Stimulated activated naive CD8-positive, alpha-beta T cell treated with anti-CD3 and anti-CD28 coated beads, Interleukin-15, Interleukin-2, amounts not matched to agents 100 ng/mL and 50 ng/mL, for 24 hours (primary cell): ENCODE measurements at regions not wholly inside any gene's neighbourhood (a gene's known extent, or its start where the extent isn't known, plus 50 kb on each side); places are given as distances from the start of the nearest gene placed in this dataset.

Source experiments
- H3K27ac Mint-ChIP-seq: one replicate; pipeline ENCODE4 v1.8.0; 2021; ENCODE audit warnings: mild to moderate bottlenecking, mixed read lengths
- H3K27me3 Mint-ChIP-seq: one replicate; pipeline ENCODE4 v1.8.0; 2021; ENCODE audit warnings: mixed read lengths
- H3K36me3 Mint-ChIP-seq: one replicate; pipeline ENCODE4 v1.8.0; 2021; ENCODE audit warnings: low read depth, mixed read lengths
- H3K4me1 Mint-ChIP-seq: one replicate; pipeline ENCODE4 v1.8.0; 2021; ENCODE audit warnings: low read depth, mixed read lengths
- H3K4me3 Mint-ChIP-seq: one replicate; pipeline ENCODE4 v1.8.0; 2021; ENCODE audit warnings: mild to moderate bottlenecking, mixed read lengths
- H3K9me3 Mint-ChIP-seq: one replicate; pipeline ENCODE4 v1.8.0; 2021; ENCODE audit warnings: mixed read lengths

GRCh38 chr1:193569096-193569982 lies 382.9 kb upstream of the B3GALT2 start:
- Mint-ChIP-seq H3K9me3 (peaks cover 10% of the 10 kb centered on the region), H3K4me1 (peaks cover 39% of the 10 kb centered on the region), H3K4me3 (peak overlapping the region; percentile 40), H3K27me3 (no peaks in the 10 kb centered on the region), H3K36me3 (peaks cover 43% of the 10 kb centered on the region), H3K27ac (peak overlapping the region; percentile 91)

DNA sequence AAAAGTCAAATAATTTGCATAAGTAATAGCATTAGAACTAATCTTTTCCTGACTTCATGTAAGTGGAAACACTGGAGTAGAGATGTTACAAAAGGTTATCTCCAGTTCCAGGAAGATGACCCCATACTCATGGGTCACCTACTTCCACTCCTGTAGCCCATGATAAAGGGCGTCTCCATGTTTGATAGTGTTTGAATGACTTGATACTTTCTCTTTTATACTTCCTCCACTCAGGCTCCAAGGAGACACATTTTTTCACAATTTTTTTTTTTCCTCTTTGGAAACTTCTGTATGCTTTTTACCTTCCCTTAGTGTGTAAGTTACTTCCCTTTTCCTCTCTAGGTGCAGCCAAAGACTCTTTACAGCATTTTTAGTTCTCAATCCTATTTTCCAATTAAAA lies 382.1 kb upstream of the B3GALT2 start:
- Mint-ChIP-seq H3K4me1 (peaks cover 39% of the 10 kb centered on the region), H3K9me3 (peaks cover 10% of the 10 kb centered on the region), H3K36me3 (peaks cover 40% of the 10 kb centered on the region), H3K27ac (peak overlapping the region; percentile 91), H3K4me3 (peak overlapping the region; percentile 40), H3K27me3 (no peaks in the 10 kb centered on the region)

DNA sequence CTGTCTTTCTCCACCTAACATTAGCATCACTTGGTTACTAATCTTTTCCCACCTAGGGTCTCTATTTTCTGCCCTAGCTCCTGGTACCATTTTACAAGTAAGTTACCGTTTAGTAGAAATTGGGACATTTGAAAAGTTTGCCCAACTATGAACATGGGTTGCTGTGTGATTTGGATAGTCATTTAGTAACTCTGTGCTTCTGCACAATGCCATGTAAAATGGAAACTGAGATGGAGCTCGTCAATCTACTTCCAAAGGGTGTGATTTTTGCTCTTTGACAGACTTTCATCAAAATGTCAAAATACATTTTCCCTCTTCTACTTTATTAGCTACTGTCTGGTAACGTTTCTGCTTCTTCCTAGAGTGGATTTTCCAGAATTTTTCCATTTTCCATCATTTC lies 381.5 kb upstream of the B3GALT2 start:
- Mint-ChIP-seq H3K27me3 (no peaks in the 10 kb centered on the region), H3K27ac (peak overlapping the region; percentile 91), H3K36me3 (peaks cover 35% of the 10 kb centered on the region), H3K4me3 (peak overlapping the region; percentile 39), H3K9me3 (peaks cover 10% of the 10 kb centered on the region), H3K4me1 (peaks cover 39% of the 10 kb centered on the region)

DNA sequence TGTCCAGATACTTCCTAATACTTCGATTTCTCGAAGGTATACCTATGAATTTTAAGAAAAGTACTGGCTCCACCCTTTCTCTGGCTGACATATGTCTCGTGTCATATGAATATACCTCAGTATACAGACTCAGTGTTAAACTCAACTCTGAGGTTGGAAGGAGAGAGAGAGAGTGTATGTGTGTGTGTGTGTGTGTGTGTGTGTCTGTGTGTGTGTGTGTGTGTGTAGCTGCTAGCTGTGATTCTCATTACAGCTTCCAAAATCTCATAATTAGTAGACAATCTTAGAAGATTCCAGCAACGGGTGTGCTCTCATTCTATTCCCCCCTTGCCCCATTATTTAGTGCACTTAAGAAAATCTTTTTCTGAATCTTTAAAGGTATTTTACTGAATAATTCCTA lies 380.3 kb upstream of the B3GALT2 start:
- peaks cover 26% of the 10 kb centered on the region for H3K36me3 Mint-ChIP-seq
- H3K4me3 Mint-ChIP-seq, result no peak overlapping the region
- peaks cover 39% of the 10 kb centered on the region for H3K4me1 Mint-ChIP-seq
- no peaks in the 10 kb centered on the region for H3K27me3 Mint-ChIP-seq
- H3K27ac Mint-ChIP-seq, result no peak overlapping the region
- peaks cover 5% of the 10 kb centered on the region for H3K9me3 Mint-ChIP-seq

DNA sequence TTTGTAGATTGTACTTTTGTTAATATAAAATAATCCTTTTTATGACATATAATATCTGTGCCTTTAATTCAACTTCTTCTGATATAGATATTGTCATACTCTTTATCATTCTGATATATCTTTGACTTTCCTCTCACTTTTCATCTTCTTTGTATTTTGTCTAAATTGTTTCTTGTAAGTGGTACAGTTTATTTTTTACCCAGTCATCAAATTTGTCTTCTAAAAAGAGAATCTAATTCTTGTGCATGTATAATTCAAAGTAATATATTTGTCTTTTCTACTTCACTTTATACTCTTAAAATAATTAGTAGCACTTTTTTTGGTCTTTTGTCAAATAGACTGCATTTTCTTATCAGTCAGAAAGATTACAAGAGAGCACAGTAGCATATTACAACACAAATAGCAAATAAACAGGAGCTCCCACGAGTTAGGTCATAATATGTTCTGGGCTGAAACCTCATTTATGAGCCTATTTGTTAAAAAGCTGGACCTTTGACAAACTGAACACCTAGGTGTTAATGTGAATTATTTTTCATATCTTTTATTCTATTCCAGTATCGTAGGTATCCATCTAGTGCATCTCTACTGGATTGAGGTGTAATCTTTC lies 379.7 kb upstream of the B3GALT2 start:
- no peaks in the 10 kb centered on the region for H3K27me3 Mint-ChIP-seq
- H3K9me3 Mint-ChIP-seq, result no peaks in the 10 kb centered on the region
- peaks cover 33% of the 10 kb centered on the region for H3K4me1 Mint-ChIP-seq
- no peak overlapping the region for H3K4me3 Mint-ChIP-seq
- no peak overlapping the region for H3K27ac Mint-ChIP-seq
- peaks cover 21% of the 10 kb centered on the region for H3K36me3 Mint-ChIP-seq

- Mint-ChIP-seq H3K27ac (no peak overlapping the region), H3K4me1 (peaks cover 32% of the 10 kb centered on the region), H3K4me3 (no peak overlapping the region), H3K27me3 (no peaks in the 10 kb centered on the region), H3K36me3 (no peaks in the 10 kb centered on the region), H3K9me3 (no peaks in the 10 kb centered on the region)
These were observed 375.7 kb upstream of the B3GALT2 start for GRCh38 chr1:193562121-193562520.

DNA sequence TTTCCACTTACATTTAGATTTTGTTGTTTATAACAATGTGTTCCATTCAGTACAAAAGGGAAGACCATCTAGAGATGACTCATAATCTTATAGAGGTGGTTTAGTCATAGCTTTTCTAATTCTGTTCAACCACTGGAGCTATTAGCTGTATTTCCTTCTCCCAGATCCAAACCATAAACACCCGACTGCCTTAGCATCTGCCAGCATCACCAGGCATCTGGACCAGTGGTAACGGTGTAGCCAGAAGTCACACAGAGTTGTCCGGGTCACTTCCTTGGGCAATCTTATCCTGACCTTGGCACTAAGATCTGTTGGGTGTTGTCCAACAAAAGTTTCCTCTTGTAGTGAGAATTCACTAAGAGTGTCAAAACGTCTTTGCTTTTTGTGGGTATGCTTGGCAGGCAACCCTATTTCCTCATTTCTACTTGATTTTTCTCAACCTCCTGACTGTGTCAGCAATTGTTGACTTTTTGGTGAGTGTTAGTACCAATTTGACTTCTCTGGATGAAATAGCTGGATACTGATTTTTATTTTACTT lies 372.1 kb upstream of the B3GALT2 start:
- H3K4me1 Mint-ChIP-seq, result peaks cover 34% of the 10 kb centered on the region
- H3K36me3 Mint-ChIP-seq, result peaks cover 7% of the 10 kb centered on the region
- peaks cover 5% of the 10 kb centered on the region for H3K9me3 Mint-ChIP-seq
- H3K27ac Mint-ChIP-seq, result peak overlapping the region; percentile 87
- H3K4me3 Mint-ChIP-seq, result peak overlapping the region; percentile 53
- no peaks in the 10 kb centered on the region for H3K27me3 Mint-ChIP-seq

DNA sequence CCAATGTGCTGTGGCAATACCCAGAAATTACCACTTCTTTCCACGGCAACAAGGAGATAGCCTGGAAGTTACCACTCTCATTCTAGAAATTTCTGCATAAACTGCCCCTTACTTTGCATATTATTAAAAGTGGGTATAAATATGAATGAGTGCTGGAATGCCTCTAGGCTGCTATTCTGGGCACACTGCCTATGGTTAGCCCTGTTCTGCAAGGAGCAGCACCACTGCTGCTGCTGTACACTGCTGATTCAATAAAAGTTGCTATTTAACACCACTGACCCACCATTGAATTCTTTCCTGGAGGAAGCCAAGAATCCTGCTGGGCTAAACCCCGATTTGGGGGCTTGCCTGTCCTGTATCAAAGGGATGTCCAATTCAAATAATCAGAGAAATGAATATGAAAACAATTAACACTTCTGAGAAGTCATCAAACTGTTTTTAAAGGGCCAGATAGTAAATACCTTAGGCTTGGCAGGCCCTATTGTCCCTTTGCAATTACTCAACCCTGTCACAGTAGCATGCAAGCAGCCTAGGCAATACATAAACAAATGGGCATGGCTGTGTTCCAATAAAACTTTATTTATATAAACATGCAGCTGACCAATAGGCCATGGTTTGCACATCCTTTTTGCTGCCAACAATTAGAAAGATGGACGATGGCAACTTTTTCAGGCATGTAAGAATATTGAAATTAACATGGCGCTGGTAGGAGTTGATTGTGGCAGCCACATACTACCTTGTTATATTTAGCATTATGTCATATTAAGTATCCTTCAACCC lies 369.4 kb upstream of the B3GALT2 start:
- peaks cover 7% of the 10 kb centered on the region for H3K36me3 Mint-ChIP-seq
- H3K4me1 Mint-ChIP-seq, result peaks cover 34% of the 10 kb centered on the region
- no peaks in the 10 kb centered on the region for H3K27me3 Mint-ChIP-seq
- no peak overlapping the region for H3K4me3 Mint-ChIP-seq
- H3K27ac Mint-ChIP-seq, result no peak overlapping the region
- H3K9me3 Mint-ChIP-seq, result peaks cover 5% of the 10 kb centered on the region

GRCh38 chr1:193553564-193553963 lies 367.2 kb upstream of the B3GALT2 start:
- peaks cover 5% of the 10 kb centered on the region for H3K9me3 Mint-ChIP-seq
- peaks cover 18% of the 10 kb centered on the region for H3K4me1 Mint-ChIP-seq
- H3K36me3 Mint-ChIP-seq, result peaks cover 7% of the 10 kb centered on the region
- H3K4me3 Mint-ChIP-seq, result no peak overlapping the region
- no peaks in the 10 kb centered on the region for H3K27me3 Mint-ChIP-seq
- H3K27ac Mint-ChIP-seq, result no peak overlapping the region

DNA sequence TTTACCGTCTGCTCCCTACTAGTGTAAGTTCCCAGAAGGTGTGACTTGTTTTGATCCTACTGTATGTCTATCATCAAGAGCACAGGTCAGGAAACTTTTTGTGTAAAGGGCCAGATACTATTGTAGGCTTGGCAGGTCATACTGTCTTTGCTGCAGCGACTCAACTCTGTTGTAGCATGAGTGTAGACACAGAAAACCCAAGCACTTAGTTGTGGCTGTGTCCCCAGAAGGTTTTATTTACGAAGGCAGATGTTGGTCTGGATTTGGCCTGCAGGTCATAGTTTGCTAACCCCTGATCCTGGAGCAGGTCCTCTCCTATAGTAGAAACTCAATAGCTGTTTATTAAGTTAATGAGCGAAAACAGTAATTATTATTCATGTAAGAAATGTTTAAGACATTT lies 365.9 kb upstream of the B3GALT2 start:
- no peaks in the 10 kb centered on the region for H3K27me3 Mint-ChIP-seq
- H3K4me3 Mint-ChIP-seq, result no peak overlapping the region
- peaks cover 7% of the 10 kb centered on the region for H3K36me3 Mint-ChIP-seq
- no peak overlapping the region for H3K27ac Mint-ChIP-seq
- H3K4me1 Mint-ChIP-seq, result peaks cover 7% of the 10 kb centered on the region
- peaks cover 5% of the 10 kb centered on the region for H3K9me3 Mint-ChIP-seq

GRCh38 chr1:193549081-193549480 lies 362.7 kb upstream of the B3GALT2 start:
- Mint-ChIP-seq H3K36me3 (no peaks in the 10 kb centered on the region), H3K9me3 (no peaks in the 10 kb centered on the region), H3K27ac (no peak overlapping the region), H3K27me3 (no peaks in the 10 kb centered on the region), H3K4me1 (peaks cover 3% of the 10 kb centered on the region), H3K4me3 (no peak overlapping the region)

DNA sequence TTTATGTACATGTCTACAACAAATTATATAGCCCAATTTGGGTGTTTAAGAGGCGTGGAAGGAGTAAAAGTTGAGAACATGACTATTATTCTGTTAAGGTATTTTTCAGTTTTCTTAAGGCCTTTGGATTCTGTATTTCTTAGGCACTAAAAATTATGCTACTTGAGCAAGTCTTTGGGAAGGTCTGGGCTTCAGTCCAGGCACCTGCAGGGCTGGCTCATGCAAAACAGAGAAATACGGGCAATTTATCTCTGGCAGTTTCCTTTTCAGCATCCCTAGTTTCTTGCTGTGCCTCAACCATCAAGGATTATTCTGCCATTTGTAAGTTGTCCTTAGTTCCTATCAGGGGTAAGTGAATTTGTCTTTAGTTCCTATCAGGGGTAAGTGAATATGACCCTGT lies 358.8 kb upstream of the B3GALT2 start:
- peaks cover 25% of the 10 kb centered on the region for H3K4me1 Mint-ChIP-seq
- H3K27ac Mint-ChIP-seq, result no peak overlapping the region
- no peak overlapping the region for H3K4me3 Mint-ChIP-seq
- H3K27me3 Mint-ChIP-seq, result no peaks in the 10 kb centered on the region
- H3K9me3 Mint-ChIP-seq, result peaks cover 4% of the 10 kb centered on the region
- peaks cover 4% of the 10 kb centered on the region for H3K36me3 Mint-ChIP-seq

DNA sequence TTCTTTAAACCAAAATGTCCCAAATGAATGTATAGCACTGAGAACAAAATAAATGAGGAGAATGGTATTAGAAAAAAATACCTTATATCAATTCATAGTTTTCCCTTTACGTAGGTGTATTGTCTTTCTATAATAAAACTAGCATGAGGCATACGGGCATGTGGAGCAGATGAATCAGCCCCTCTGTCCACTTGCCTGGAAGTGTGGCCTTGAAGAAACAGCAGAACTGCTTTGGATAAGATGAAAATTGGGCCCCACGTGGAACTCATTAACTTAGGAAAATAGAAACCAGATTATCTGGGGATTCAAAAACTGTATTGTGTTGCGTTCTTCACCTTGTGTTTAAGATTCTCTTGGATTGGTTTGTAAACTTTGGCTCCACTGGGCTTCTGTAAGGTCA lies 356.8 kb upstream of the B3GALT2 start:
- H3K4me1 Mint-ChIP-seq, result peaks cover 41% of the 10 kb centered on the region
- H3K27me3 Mint-ChIP-seq, result no peaks in the 10 kb centered on the region
- H3K36me3 Mint-ChIP-seq, result peaks cover 4% of the 10 kb centered on the region
- no peak overlapping the region for H3K27ac Mint-ChIP-seq
- H3K9me3 Mint-ChIP-seq, result peaks cover 7% of the 10 kb centered on the region
- no peak overlapping the region for H3K4me3 Mint-ChIP-seq

DNA sequence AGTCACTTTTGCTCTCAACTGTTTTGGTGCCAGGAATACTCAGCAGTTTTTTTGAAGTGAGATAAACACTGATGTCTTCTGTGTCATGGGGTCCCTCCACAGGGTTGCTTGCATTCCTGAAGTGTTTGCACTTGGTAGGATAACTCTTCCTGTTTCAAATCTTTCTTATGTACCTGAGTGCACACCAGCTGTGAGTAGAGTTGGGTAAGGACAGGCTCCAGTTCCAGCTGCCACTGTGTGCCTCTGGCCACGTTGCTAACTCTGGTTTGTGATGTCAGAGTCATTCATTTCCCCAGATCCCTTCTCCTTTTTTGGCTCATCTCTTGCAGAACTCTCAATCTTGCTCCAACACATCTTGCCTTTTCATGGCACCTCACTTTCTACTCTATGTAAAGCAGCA lies 356.3 kb upstream of the B3GALT2 start:
- no peak overlapping the region for H3K4me3 Mint-ChIP-seq
- H3K36me3 Mint-ChIP-seq, result peaks cover 4% of the 10 kb centered on the region
- H3K4me1 Mint-ChIP-seq, result peaks cover 46% of the 10 kb centered on the region
- no peaks in the 10 kb centered on the region for H3K27me3 Mint-ChIP-seq
- peaks cover 7% of the 10 kb centered on the region for H3K9me3 Mint-ChIP-seq
- H3K27ac Mint-ChIP-seq, result peak overlapping the region; percentile 22

DNA sequence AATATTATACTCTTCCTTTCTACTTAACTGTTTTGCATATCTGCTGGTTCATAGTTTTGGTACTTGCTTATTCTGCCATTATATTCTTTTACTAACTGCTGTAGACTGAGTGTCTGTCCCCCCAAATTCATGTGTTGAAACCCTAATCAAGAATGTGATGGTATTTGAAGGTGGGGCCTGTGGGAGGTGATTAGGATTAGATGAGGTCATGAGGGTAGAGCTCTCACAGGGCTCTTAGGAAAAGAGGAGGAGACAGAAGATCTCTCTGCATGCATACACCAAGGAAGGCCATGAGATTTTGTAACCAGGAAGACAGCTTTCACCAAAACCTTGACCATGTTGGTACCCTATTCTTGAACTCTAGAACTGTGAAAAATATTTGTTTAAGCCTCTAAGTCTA lies 354.1 kb upstream of the B3GALT2 start:
- peaks cover 63% of the 10 kb centered on the region for H3K4me1 Mint-ChIP-seq
- peaks cover 4% of the 10 kb centered on the region for H3K36me3 Mint-ChIP-seq
- H3K4me3 Mint-ChIP-seq, result peak overlapping the region; percentile 75
- H3K27me3 Mint-ChIP-seq, result no peaks in the 10 kb centered on the region
- peak overlapping the region; percentile 87 for H3K27ac Mint-ChIP-seq
- peaks cover 11% of the 10 kb centered on the region for H3K9me3 Mint-ChIP-seq
